Nephron progenitor cell (in vitro differentiated cells): ENCODE measurements at regions not wholly inside any gene's neighbourhood (a gene's known extent, or its start where the extent isn't known, plus 50 kb on each side); places are given as distances from the start of the nearest gene placed in this dataset.

Experiments used
- DNase-seq: peaks from one replicate; pipeline ENCODE4 v3.0.0; 2021
- H3K27ac Mint-ChIP-seq: 2 replicates; pipeline ENCODE4 v1.8.0; 2021; ENCODE audit warnings: mild to moderate bottlenecking, moderate library complexity, mixed read lengths
- H3K27me3 Mint-ChIP-seq: 2 replicates; pipeline ENCODE4 v1.8.0; 2021; ENCODE audit warnings: mild to moderate bottlenecking, low read depth, mixed read lengths; ENCODE audit not compliant: poor library complexity
- H3K36me3 Mint-ChIP-seq: 2 replicates; pipeline ENCODE4 v1.8.0; 2021; ENCODE audit warnings: low read depth, mixed read lengths
- H3K4me1 Mint-ChIP-seq: 2 replicates; pipeline ENCODE4 v1.8.0; 2021; ENCODE audit warnings: mixed read lengths
- H3K4me3 Mint-ChIP-seq: 2 replicates; pipeline ENCODE4 v1.8.0; 2021; ENCODE audit warnings: mild to moderate bottlenecking, moderate library complexity, mixed read lengths
- H3K9me3 Mint-ChIP-seq: 2 replicates; pipeline ENCODE4 v1.8.0; 2021; ENCODE audit warnings: mild to moderate bottlenecking, moderate library complexity, mixed read lengths
- CTCF ChIP-seq: fragments of 200-600 bp; sonication (generic); IDR thresholded peaks from 2 replicates; pipeline ENCODE4 v1.5.0; 2021; ENCODE audit warnings: antibody characterized with exemption

- H3K9me3 Mint-ChIP-seq: no peaks in the 10 kb centered on the region
- H3K36me3 Mint-ChIP-seq: no peaks in the 10 kb centered on the region
- H3K4me3 Mint-ChIP-seq: no peak overlapping the region
- peaks cover 47% of the 10 kb centered on the region for H3K4me1 Mint-ChIP-seq
- H3K27me3 Mint-ChIP-seq: peaks cover 2% of the 10 kb centered on the region
- no peak overlapping the region for H3K27ac Mint-ChIP-seq
- no peak for DNase-seq
- no peak for TF ChIP-seq CTCF
Measured at GRCh38 chr7:371779-372545, 82.0 kb downstream of the FOXL3 start.

DNA sequence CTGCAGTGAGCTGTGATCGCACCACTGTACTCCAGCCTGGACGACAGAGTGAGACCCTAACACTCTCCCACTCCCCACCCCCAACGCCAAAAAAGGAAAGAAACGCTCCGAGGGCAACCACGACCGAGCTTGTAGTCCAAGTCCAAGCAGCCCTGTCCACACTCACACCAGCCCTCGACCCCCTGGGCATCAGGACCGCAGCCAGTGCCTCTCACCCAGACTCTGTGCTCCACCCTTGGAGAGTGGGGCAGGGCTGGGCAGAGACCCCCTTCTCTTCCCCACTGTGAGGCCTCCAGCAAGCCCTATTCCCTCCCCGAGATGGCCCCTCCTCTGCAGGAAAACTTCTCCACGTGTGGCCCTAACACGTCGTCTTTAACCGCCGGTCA is 82.6 kb downstream of the FOXL3 start:
- no peak for TF ChIP-seq CTCF
- peaks cover 2% of the 10 kb centered on the region for H3K27me3 Mint-ChIP-seq
- DNase-seq: no peak
- no peaks in the 10 kb centered on the region for H3K36me3 Mint-ChIP-seq
- no peaks in the 10 kb centered on the region for H3K9me3 Mint-ChIP-seq
- peaks cover 41% of the 10 kb centered on the region for H3K4me1 Mint-ChIP-seq
- H3K27ac Mint-ChIP-seq: no peak overlapping the region
- no peak overlapping the region for H3K4me3 Mint-ChIP-seq

- DNase-seq: no peak
Measured at GRCh38 chr7:372932-373791, 83.2 kb downstream of the FOXL3 start.

GRCh38 chr7:373818-374705 is 84.1 kb downstream of the FOXL3 start:
- Mint-ChIP-seq H3K9me3 (no peaks in the 10 kb centered on the region), H3K4me1 (peaks cover 42% of the 10 kb centered on the region), H3K4me3 (no peak overlapping the region), H3K27ac (no peak overlapping the region), H3K36me3 (no peaks in the 10 kb centered on the region), H3K27me3 (peaks cover 7% of the 10 kb centered on the region)
- TF ChIP-seq CTCF: no peak
- DNase-seq: no peak

More at GRCh38 chr7:372932-373791, 83.2 kb downstream of the FOXL3 start:
- TF ChIP-seq CTCF: no peak
- no peaks in the 10 kb centered on the region for H3K9me3 Mint-ChIP-seq
- H3K4me3 Mint-ChIP-seq: no peak overlapping the region
- H3K4me1 Mint-ChIP-seq: peaks cover 40% of the 10 kb centered on the region
- no peaks in the 10 kb centered on the region for H3K36me3 Mint-ChIP-seq
- H3K27ac Mint-ChIP-seq: no peak overlapping the region
- H3K27me3 Mint-ChIP-seq: peaks cover 4% of the 10 kb centered on the region

DNA sequence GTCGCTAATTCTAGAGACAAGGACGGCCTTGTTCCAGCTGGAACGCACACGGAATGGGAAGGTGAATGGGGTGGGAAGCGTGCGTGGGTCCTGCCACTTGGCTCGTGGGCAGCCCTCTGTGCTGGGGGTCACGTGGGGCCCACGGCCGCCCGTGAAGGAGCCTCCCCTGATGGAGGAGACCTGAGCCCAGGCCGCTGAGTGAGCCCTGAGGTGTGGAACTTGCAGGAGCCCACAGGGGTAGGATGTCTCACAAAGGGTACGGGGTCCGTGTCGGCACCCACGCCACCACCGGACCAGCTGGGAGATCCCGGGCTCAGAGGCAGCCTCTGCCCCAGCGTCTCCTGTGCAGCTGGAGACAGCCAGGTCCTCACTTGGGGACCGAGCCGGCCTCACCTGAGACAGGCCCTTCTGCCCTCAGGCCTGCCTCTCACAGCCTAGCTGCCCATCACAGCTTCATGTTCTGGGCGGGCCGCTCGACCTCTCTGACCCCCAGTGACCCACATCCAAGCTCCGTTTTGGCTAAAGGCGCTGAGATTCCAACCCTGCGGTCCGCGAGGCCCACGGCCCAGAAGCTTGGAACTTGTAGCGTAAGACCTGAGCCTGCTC is 84.8 kb downstream of the FOXL3 start:
- H3K27me3 Mint-ChIP-seq: peaks cover 8% of the 10 kb centered on the region
- no peak overlapping the region for H3K4me3 Mint-ChIP-seq
- H3K4me1 Mint-ChIP-seq: peaks cover 42% of the 10 kb centered on the region
- H3K36me3 Mint-ChIP-seq: no peaks in the 10 kb centered on the region
- no peak for DNase-seq
- TF ChIP-seq CTCF: no peak
- no peaks in the 10 kb centered on the region for H3K9me3 Mint-ChIP-seq
- no peak overlapping the region for H3K27ac Mint-ChIP-seq
